ENCODE measurements at regions not wholly inside any gene's neighbourhood (a gene's known extent, or its start where the extent isn't known, plus 50 kb on each side); places are given as distances from the start of the nearest gene placed in this dataset.

DNA sequence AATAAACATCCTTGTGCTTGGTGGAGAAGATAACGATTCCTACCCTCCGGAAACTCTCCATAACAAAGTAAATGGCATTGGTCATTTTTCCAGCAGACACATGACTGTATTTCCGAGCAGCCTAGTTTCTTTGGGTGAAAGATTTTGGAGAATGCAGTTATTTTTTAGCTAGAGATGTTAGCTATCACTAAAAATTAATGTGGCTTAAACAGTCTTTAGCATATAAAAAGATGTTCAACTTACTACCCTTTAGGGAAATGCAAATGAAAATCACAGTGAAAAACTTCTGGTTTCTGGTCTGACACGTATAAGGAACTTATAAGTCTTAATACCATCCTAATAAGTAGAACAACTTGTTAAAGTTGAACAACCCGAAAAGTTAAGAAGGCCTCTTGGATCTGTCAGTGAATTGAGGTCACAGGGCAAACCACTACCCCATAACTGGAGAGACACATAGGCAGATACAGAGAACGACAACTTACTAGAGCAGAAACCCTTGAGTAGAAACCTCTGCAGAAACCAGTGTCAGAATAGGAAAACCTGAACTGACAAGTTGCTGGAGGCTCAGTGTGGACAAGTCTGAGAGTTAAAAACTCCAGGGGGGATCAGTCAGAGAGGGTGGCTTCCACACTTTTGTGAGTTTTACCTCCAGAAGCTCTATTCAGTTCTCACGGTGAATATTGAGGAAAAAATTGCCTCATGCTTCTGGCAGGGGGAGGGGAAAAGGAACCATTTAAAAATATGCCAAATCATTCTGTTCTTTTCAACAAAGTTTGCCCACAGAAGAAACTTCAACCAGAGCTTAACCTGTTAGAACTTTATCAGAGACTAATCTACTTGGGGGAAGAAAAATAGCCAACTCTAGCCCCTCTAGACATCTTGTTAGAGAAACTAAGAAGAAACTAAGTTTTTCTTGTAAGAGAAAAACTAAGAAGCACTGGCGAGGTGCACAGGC is 325.2 kb upstream of the RPS23 start:
- H3K4me3 ChIP-seq (ENCODE audit: low read depth, low read length): no peak overlapping the region
- TF ChIP-seq CTCF (IDR thresholded peaks at IDR 0.05; ENCODE audit: borderline replicate concordance, insufficient read depth, low read depth, low read length): no peak

GRCh38 chr5:82601861-82602260 is 323.7 kb upstream of the RPS23 start:
- no peak for TF ChIP-seq CTCF (IDR thresholded peaks at IDR 0.05; ENCODE audit: borderline replicate concordance, insufficient read depth, low read depth, low read length)
- H3K4me3 ChIP-seq (ENCODE audit: low read depth, low read length): no peak overlapping the region

DNA sequence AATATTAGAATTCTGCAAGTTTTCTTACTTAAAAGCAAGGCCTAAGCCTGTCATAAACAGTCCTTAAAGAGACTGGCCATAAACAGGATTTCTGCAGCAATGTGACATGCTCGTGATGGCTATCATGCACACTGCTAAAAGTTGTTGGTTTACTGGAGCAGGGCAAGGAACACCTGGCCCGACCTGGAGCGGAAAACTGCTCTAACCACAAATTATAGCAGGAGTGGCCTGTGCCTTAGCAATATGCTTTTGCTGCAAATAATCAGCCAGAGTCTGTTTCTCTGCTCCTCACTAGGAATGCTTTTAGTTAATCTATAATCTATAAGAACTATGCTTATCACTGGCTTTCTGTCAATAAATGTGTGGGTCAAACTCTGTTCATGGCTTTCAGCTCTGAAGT is 322.9 kb upstream of the RPS23 start:
- no peak overlapping the region for H3K4me3 ChIP-seq (ENCODE audit: low read depth, low read length)
- no peak for TF ChIP-seq CTCF (IDR thresholded peaks at IDR 0.05; ENCODE audit: borderline replicate concordance, insufficient read depth, low read depth, low read length)

GRCh38 chr5:82599692-82600091 is 321.5 kb upstream of the RPS23 start:
- TF ChIP-seq CTCF (IDR thresholded peaks at IDR 0.05; ENCODE audit: borderline replicate concordance, insufficient read depth, low read depth, low read length): no peak
- no peak overlapping the region for H3K4me3 ChIP-seq (ENCODE audit: low read depth, low read length)

- H3K4me3 ChIP-seq (ENCODE audit: low read depth, low read length): no peak overlapping the region
- no peak for TF ChIP-seq CTCF (IDR thresholded peaks at IDR 0.05; ENCODE audit: borderline replicate concordance, insufficient read depth, low read depth, low read length)
These were observed 320.9 kb upstream of the RPS23 start for GRCh38 chr5:82599030-82599429.

GRCh38 chr5:82597437-82597836 is 319.3 kb upstream of the RPS23 start:
- peak; percentile 32; the same call in 1 of the 2 replicates for TF ChIP-seq CTCF (IDR thresholded peaks at IDR 0.05; ENCODE audit: borderline replicate concordance, insufficient read depth, low read depth, low read length)

DNA sequence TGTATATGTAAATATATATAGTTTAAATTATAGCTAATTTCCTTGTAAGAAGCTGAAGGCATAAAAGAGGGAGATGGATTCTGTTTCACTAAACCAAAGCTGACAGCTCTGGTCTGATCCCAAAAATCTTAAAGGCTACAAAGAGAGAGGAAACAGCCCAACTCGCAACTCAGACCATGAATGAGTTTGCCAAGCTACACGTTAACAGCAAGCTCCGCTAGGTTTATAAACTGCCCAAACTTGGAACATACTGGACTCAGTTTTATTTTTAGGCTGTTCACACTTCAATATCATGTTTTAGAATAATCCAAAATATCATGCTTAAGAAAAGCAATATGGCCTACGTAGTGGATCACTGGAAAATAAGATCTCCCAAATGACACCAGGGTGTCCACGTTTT is 318.3 kb upstream of the RPS23 start:
- no peak for TF ChIP-seq CTCF (IDR thresholded peaks at IDR 0.05; ENCODE audit: borderline replicate concordance, insufficient read depth, low read depth, low read length)
- H3K4me3 ChIP-seq (ENCODE audit: low read depth, low read length): no peak overlapping the region

More at GRCh38 chr5:82597437-82597836, 319.3 kb upstream of the RPS23 start:
- no peak overlapping the region for H3K4me3 ChIP-seq (ENCODE audit: low read depth, low read length)

All from GM12875 (cell line).